K562 (cell line): ENCODE measurements at regions not wholly inside any gene's neighbourhood (a gene's known extent, or its start where the extent isn't known, plus 50 kb on each side); places are given as distances from the start of the nearest gene placed in this dataset.

ENCODE experiments used
- CEBPB ChIP-seq: fragments of 450-650 bp; IDR thresholded peaks from 2 replicates; pipeline ENCODE4 v1.6.1; 2016; ENCODE audit warnings: missing genetic modification characterization, missing compliant biosample characterization
- HLTF ChIP-seq: fragments of 450-650 bp; IDR thresholded peaks from 2 replicates; pipeline ENCODE4 v1.6.1; 2016
- KLF13 ChIP-seq: fragments of 450-650 bp; IDR thresholded peaks from 2 replicates; pipeline ENCODE4 v1.6.1; 2016; ENCODE audit warnings: missing genetic modification characterization, low read depth, mild to moderate bottlenecking, missing compliant biosample characterization, moderate library complexity, borderline replicate concordance
- SAFB2 ChIP-seq: fragments of 200-400 bp; formaldehyde crosslinking; IDR thresholded peaks from 2 replicates; pipeline ENCODE4 v1.6.1; 2018; ENCODE audit warnings: borderline replicate concordance, low read length, low read depth, moderate library complexity; ENCODE audit not compliant: severe bottlenecking
- SMAD1 ChIP-seq: fragments of 150-350 bp; IDR thresholded peaks from 2 replicates; pipeline ENCODE4 v1.6.1; 2014; ENCODE audit warnings: low read length, low read depth; ENCODE audit not compliant: partially characterized antibody
- SREBF1 ChIP-seq: fragments of 150-350 bp; IDR thresholded peaks from 2 replicates; pipeline ENCODE4 v1.6.1; 2014; ENCODE audit warnings: antibody characterized with exemption, low read depth, low read length, borderline replicate concordance
- ZNF133 ChIP-seq: fragments of 250-450 bp; sonication (Bioruptor Pico); IDR thresholded peaks from 2 replicates; pipeline ENCODE4 v1.4.0; 2020; ENCODE audit warnings: mild to moderate bottlenecking
- ZZZ3 ChIP-seq: fragments of 450-650 bp; IDR thresholded peaks from 2 replicates; pipeline ENCODE4 v1.6.1; 2016; ENCODE audit warnings: antibody characterized with exemption, mild to moderate bottlenecking, moderate library complexity
- TF ChIP-seq, protein P1 (sequence below), 2 experiments: IDR thresholded peaks; 2 replicates each; pipeline ENCODE4 v1.6.1; 2011; ENCODE audit warnings: borderline replicate concordance in 1 of 2, control low read depth in 1 of 2, low read depth in 1 of 2, low read length in 1 of 2, mild to moderate bottlenecking in 1 of 2, mixed read lengths in 1 of 2, moderate library complexity in 1 of 2; ENCODE audit not compliant: insufficient read depth in 1 of 2, insufficient read length in 1 of 2, poor library complexity in 1 of 2, severe bottlenecking in 1 of 2; ENCODE audit errors: extremely low read depth in 1 of 2
- TF ChIP-seq, protein P2 (sequence below): fragments of 250-450 bp; sonication (Bioruptor Pico); IDR thresholded peaks from 2 replicates; pipeline ENCODE4 v1.8.0; 2022; ENCODE audit warnings: moderate library complexity, mild to moderate bottlenecking, inconsistent platforms
- TF ChIP-seq, protein P3 (sequence below): IDR thresholded peaks from 2 replicates; pipeline ENCODE4 v1.6.1; 2014; ENCODE audit warnings: antibody characterized with exemption
- TF ChIP-seq, protein P4 (sequence below): fragments of 250-450 bp; sonication (Bioruptor Pico); IDR thresholded peaks from 2 replicates; pipeline ENCODE4 v1.4.0; 2020; ENCODE audit warnings: borderline replicate concordance
- TF ChIP-seq, protein P5 (sequence below): IDR thresholded peaks from 2 replicates; pipeline ENCODE4 v1.6.1; 2011; ENCODE audit not compliant: insufficient read length; ENCODE audit errors: extremely low read depth
- TF ChIP-seq, protein P6 (sequence below): fragments of 250-450 bp; sonication (Bioruptor Pico); IDR thresholded peaks from 2 replicates; pipeline ENCODE4 v1.5.0; 2022; ENCODE audit warnings: mild to moderate bottlenecking
- TF ChIP-seq, protein P7 (sequence below): sonication (generic); formaldehyde crosslinking; IDR thresholded peaks from 2 replicates; pipeline ENCODE4 v1.4.0; 2020; ENCODE audit warnings: mild to moderate bottlenecking, missing genetic modification reagents

DNA sequence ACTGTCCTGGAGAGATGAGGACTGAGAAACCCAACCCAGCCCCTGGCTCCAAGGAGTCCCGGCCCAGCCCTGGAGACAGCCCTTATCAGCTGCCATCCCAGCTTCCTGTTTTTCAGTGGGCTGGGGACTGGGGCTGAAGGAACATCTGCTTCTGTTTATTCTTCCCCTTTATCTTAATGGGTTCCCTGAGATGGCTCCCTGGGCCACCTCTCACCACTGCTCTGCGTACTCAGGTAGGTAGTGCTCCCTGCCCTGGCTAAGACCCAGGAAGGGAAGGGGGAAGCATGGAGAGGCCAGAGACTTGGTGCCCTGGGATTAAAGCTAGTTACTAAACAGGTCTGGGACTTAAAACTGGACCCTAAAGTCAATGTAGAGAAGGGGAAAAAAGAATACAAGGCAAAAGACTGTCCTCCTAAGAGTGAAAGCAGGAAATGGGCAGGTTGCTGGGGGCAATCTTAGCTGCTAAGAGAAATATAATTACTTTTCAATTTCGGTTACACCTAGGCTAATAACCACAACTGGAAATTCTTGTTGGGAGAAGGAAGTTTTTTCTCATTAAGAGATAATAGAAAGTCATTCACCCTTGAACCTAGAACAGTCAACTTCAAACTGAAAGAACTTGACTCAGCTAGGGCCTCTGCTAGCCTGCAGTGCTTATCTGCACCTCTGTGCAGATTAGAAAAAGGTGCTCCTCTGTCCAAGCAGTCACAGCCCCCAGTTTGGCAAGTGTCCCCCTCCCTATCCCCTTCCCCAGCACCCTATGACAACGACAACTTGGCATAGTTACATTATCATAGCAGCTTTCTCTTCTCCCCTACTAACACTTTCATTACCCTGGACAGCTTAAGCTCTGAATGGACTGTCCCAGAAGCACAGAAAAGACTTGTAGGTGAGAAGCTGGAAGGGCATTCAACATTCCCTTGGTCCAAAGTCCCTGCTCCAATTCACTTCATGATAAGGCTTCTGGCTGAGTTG, 65.6 kb upstream of the KDM7A start (continued):
- peak; percentile 74; the same call in 1 of the 2 replicates for TF ChIP-seq SREBF1
- no peak for TF ChIP-seq ZZZ3
- TF ChIP-seq, protein P1, sequence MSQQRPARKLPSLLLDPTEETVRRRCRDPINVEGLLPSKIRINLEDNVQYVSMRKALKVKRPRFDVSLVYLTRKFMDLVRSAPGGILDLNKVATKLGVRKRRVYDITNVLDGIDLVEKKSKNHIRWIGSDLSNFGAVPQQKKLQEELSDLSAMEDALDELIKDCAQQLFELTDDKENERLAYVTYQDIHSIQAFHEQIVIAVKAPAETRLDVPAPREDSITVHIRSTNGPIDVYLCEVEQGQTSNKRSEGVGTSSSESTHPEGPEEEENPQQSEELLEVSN (IDR thresholded peaks at IDR 0.05; ENCODE audit: borderline replicate concordance in 1 of 2, extremely low read depth in 1 of 2, insufficient read depth in 1 of 2, insufficient read length in 1 of 2, low read depth in 1 of 2, low read length in 1 of 2, poor library complexity in 1 of 2, severe bottlenecking in 1 of 2): no peak
- no peak for TF ChIP-seq SAFB2
- no peak for TF ChIP-seq CEBPB (tag)
- TF ChIP-seq, protein P2, sequence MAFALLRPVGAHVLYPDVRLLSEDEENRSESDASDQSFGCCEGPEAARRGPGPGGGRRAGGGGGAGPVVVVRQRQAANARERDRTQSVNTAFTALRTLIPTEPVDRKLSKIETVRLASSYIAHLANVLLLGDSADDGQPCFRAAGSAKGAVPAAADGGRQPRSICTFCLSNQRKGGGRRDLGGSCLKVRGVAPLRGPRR: no peak
- TF ChIP-seq HLTF: no peak; the same call in 1 of the 2 replicates
- TF ChIP-seq, protein P3, sequence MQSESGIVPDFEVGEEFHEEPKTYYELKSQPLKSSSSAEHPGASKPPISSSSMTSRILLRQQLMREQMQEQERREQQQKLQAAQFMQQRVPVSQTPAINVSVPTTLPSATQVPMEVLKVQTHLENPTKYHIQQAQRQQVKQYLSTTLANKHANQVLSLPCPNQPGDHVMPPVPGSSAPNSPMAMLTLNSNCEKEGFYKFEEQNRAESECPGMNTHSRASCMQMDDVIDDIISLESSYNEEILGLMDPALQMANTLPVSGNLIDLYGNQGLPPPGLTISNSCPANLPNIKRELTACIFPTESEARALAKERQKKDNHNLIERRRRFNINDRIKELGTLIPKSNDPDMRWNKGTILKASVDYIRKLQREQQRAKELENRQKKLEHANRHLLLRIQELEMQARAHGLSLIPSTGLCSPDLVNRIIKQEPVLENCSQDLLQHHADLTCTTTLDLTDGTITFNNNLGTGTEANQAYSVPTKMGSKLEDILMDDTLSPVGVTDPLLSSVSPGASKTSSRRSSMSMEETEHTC: 0 out of 2 replicates have a peak, but pooled peaks have one; percentile 16
- TF ChIP-seq KLF13 (tag): no peak
- TF ChIP-seq SMAD1: peak; percentile 79
- TF ChIP-seq, protein P4, sequence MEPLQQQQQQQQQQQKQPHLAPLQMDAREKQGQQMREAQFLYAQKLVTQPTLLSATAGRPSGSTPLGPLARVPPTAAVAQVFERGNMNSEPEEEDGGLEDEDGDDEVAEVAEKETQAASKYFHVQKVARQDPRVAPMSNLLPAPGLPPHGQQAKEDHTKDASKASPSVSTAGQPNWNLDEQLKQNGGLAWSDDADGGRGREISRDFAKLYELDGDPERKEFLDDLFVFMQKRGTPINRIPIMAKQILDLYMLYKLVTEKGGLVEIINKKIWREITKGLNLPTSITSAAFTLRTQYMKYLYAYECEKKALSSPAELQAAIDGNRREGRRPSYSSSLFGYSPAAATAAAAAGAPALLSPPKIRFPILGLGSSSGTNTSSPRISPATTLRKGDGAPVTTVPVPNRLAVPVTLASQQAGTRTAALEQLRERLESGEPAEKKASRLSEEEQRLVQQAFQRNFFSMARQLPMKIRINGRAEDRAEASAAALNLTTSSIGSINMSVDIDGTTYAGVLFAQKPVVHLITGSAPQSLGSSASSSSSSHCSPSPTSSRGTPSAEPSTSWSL (CRISPR knock-in tag): no peak
- no peak for TF ChIP-seq ZNF133 (CRISPR knock-in tag)
- TF ChIP-seq, protein P5, sequence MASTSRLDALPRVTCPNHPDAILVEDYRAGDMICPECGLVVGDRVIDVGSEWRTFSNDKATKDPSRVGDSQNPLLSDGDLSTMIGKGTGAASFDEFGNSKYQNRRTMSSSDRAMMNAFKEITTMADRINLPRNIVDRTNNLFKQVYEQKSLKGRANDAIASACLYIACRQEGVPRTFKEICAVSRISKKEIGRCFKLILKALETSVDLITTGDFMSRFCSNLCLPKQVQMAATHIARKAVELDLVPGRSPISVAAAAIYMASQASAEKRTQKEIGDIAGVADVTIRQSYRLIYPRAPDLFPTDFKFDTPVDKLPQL: no peak
- TF ChIP-seq, protein P6, sequence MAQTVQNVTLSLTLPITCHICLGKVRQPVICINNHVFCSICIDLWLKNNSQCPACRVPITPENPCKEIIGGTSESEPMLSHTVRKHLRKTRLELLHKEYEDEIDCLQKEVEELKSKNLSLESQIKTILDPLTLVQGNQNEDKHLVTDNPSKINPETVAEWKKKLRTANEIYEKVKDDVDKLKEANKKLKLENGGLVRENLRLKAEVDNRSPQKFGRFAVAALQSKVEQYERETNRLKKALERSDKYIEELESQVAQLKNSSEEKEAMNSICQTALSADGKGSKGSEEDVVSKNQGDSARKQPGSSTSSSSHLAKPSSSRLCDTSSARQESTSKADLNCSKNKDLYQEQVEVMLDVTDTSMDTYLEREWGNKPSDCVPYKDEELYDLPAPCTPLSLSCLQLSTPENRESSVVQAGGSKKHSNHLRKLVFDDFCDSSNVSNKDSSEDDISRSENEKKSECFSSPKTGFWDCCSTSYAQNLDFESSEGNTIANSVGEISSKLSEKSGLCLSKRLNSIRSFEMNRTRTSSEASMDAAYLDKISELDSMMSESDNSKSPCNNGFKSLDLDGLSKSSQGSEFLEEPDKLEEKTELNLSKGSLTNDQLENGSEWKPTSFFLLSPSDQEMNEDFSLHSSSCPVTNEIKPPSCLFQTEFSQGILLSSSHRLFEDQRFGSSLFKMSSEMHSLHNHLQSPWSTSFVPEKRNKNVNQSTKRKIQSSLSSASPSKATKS (CRISPR knock-in tag): no peak
- TF ChIP-seq, protein P7, sequence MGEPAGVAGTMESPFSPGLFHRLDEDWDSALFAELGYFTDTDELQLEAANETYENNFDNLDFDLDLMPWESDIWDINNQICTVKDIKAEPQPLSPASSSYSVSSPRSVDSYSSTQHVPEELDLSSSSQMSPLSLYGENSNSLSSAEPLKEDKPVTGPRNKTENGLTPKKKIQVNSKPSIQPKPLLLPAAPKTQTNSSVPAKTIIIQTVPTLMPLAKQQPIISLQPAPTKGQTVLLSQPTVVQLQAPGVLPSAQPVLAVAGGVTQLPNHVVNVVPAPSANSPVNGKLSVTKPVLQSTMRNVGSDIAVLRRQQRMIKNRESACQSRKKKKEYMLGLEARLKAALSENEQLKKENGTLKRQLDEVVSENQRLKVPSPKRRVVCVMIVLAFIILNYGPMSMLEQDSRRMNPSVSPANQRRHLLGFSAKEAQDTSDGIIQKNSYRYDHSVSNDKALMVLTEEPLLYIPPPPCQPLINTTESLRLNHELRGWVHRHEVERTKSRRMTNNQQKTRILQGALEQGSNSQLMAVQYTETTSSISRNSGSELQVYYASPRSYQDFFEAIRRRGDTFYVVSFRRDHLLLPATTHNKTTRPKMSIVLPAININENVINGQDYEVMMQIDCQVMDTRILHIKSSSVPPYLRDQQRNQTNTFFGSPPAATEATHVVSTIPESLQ (CRISPR knock-in tag): peak; percentile 81; the same call in 1 of the 2 replicates
